Heart left ventricle (tissue), 16 donors: ENCODE measurements at regions not wholly inside any gene's neighbourhood (a gene's known extent, or its start where the extent isn't known, plus 50 kb on each side); places are given as distances from the start of the nearest gene placed in this dataset.

Experiments used
- ATAC-seq, 4 donors: fragments of 200-7000 bp; cut with Tn5 transposase; one replicate each; pipeline ENCODE4 v1.9.1; 2020 to 2022; ENCODE audit warnings: moderate library complexity in 4 of 4, mild to moderate bottlenecking in 3 of 4, moderate number of reproducible peaks in 1 of 4
- DNase-seq, 5 donors: peaks; one replicate each; pipeline ENCODE4 v3.0.0-alpha.2; 2020
- H3K27ac ChIP-seq, 12 donors: fragments of 200-600 bp; sonication (generic) in 4 of 12; one replicate each; pipeline versions ENCODE4 v1.5.0 to v1.8.0; 2016 to 2022; ENCODE audit warnings: mild to moderate bottlenecking in 2 of 12
- H3K27me3 ChIP-seq, 9 donors: fragments of 200-600 bp; sonication (generic) in 2 of 9; one replicate each; pipeline versions ENCODE4 v1.5.1 to v1.8.0; 2016 to 2022; ENCODE audit warnings: mild to moderate bottlenecking in 3 of 9
- H3K36me3 ChIP-seq, 9 donors: fragments of 200-600 bp; sonication (generic) in 2 of 9; one replicate each; pipeline versions ENCODE4 v1.5.0 to v1.8.0; 2018 to 2022; ENCODE audit warnings: mild to moderate bottlenecking in 2 of 9
- H3K4me1 ChIP-seq, 12 donors: fragments of 200-600 bp; sonication (generic) in 4 of 12; one replicate each; pipeline versions ENCODE4 v1.5.0 to v1.8.0; 2016 to 2022; ENCODE audit warnings: mild to moderate bottlenecking in 3 of 12
- H3K4me3 ChIP-seq, 12 donors: fragments of 200-600 bp; sonication (generic) in 4 of 12; one replicate each; pipeline versions ENCODE4 v1.5.0 to v1.8.0; 2017 to 2022; ENCODE audit warnings: mild to moderate bottlenecking in 9 of 12, moderate library complexity in 4 of 12
- H3K9me3 ChIP-seq, 12 donors: fragments of 200-600 bp; sonication (generic) in 4 of 12; one replicate each; pipeline versions ENCODE4 v1.5.0 to v1.8.0; 2016 to 2022; ENCODE audit warnings: mild to moderate bottlenecking in 1 of 12
- CTCF ChIP-seq, 12 donors: fragments of 200-600 bp; sonication (generic) in 4 of 12; IDR thresholded peaks; one replicate each; pipeline versions ENCODE4 v1.5.0 to v1.8.0; 2018 to 2022; ENCODE audit warnings: antibody characterized with exemption in 12 of 12, mild to moderate bottlenecking in 5 of 12
- POLR2A ChIP-seq, 2 donors: fragments of 450-650 bp; IDR thresholded peaks; one replicate each; pipeline ENCODE4 v1.6.1; 2017; ENCODE audit warnings: antibody characterized with exemption in 2 of 2, mild to moderate bottlenecking in 2 of 2, moderate library complexity in 2 of 2
- WGBS, 4 donors: extraction: QIAGEN DNeasy Blood & Tissue Kit in 2 of 4; methylation state at CpG; one replicate each; pipeline versions ENCODE4 v1.1.5 to v1.1.7; 2013 to 2018; 5-methylcytosine and 5-hydroxymethylcytosine counted together
- intact Hi-C, 10 donors: fragments of 100-400 bp; cut with DNase I; formaldehyde crosslinking; loops; one replicate each; pipeline versions ENCODE4 v1.11.1 to v1.14.2; 2022
- donor health status: ischemic (EF 13 %, LVEDD 7.1; RV severe dilation, severe dysfunction).
- donor health status: healthy with polysubstance abuse.
- donor health status: DM: no; HTN: yes; CAD: no.
- donor health status: DM: no; HTN: no; CAD: no.
- donor health status: ischemic (EF 25% LVEDD 6.9; RV normal size, moderate dysfunction).
- donor health status: ischemic (EF 25% LVEDD 5.7; RV mildly dilated, moderate dysfunction).
- donor health status: healthy.
- donor health status: DM: yes; HTN: yes; CAD: no.
- donor health status: ischemic (EF 35%, LVEDD 5.7; RV mildly dilated, moderate dysfunction).
- donor health status: nonischemic (EF 11% LVEDD 7.7; RV severe dilation, severe dysfunction).
- donor health status: DM: yes; HTN: yes; CAD: no.
- donor health status: PGD.
- donor health status: ischemic (EF 29% LVEDD 5.4; RV normal size, mild dysfunction).
- donor health status: nonischemic (EF 23%, LVEDD 6.1; RV moderate dilation, normal function).

- no peak for TF ChIP-seq POLR2A (IDR thresholded peaks at IDR 0.05)
- peak; percentile 52 to 87 (median 74) for TF ChIP-seq CTCF (IDR thresholded peaks at IDR 0.05)
- Histone ChIP-seq H3K27me3 (no peaks in the 10 kb centered on the region), H3K27ac (no peak overlapping the region), H3K4me3 (no peak overlapping the region), H3K4me1 (no peaks in the 10 kb centered on the region), H3K9me3 (no peaks in the 10 kb centered on the region), H3K36me3 (no peaks in the 10 kb centered on the region)
- DNase-seq (no peak), ATAC-seq (no peak)
- intact Hi-C loops = loop anchor here in 9 of 10 donors (5.0 to 10.0 kb wide), 7 partner anchors 141 to 1051 kb away; partner anchors contain the start of gene DDHD1 (in 2 of the 9)
- 50 to 54% (median 51%) methylated on average over 9 of the region's 9 CpGs for WGBS, 4 donors
Observed at GRCh38 chr14:53295985-53296582, 143.0 kb upstream of the DDHD1 start.

- Histone ChIP-seq H3K27me3 (no peaks in the 10 kb centered on the region), H3K27ac (no peak overlapping the region), H3K9me3 (no peaks in the 10 kb centered on the region), H3K36me3 (no peaks in the 10 kb centered on the region), H3K4me3 (no peak overlapping the region), H3K4me1 (no peaks in the 10 kb centered on the region)
- intact Hi-C loops = loop anchor here in 9 of 10 donors (5.0 to 10.0 kb wide), 7 partner anchors 141 to 1052 kb away; partner anchors contain the start of gene DDHD1 (in 2 of the 9)
- ATAC-seq (no peak), DNase-seq (no peak)
- WGBS, 4 donors = 80 to 88% (median 85%) methylated on average over 4 of the region's 4 CpGs
- no peak for TF ChIP-seq CTCF (IDR thresholded peaks at IDR 0.05)
- no peak for TF ChIP-seq POLR2A (IDR thresholded peaks at IDR 0.05)
Observed at GRCh38 chr14:53295372-53295771, 142.2 kb upstream of the DDHD1 start.

GRCh38 chr14:53286301-53286700 is 133.2 kb upstream of the DDHD1 start:
- ATAC-seq (no peak), DNase-seq (no peak)
- Histone ChIP-seq H3K4me1 (no peaks in the 10 kb centered on the region), H3K4me3 (no peak overlapping the region), H3K27me3 (no peaks in the 10 kb centered on the region), H3K36me3 (no peaks in the 10 kb centered on the region), H3K27ac (no peak overlapping the region), H3K9me3 (peaks cover 0 to 16% (median 8%) of the 10 kb centered on the region in 12 donors)
- TF ChIP-seq POLR2A (IDR thresholded peaks at IDR 0.05) = no peak
- TF ChIP-seq CTCF (IDR thresholded peaks at IDR 0.05) = no peak
- intact Hi-C loops = loop anchor here in 1 of 10 donors (10.0 kb wide), 1 partner anchor 72 kb away; no protein-coding TSS in a partner anchor

- no peaks in the 10 kb centered on the region for H3K4me1 ChIP-seq
- WGBS, 4 donors = 71 to 74% (median 73%) methylated on average over 4 of the region's 4 CpGs
- intact Hi-C loops = loop anchor here in 1 of 10 donors (10.0 kb wide), 1 partner anchor 71 kb away; no protein-coding TSS in a partner anchor
- H3K4me3 ChIP-seq = no peak overlapping the region
- H3K9me3 ChIP-seq = peaks cover 0 to 21% (median 12%) of the 10 kb centered on the region in 12 donors
- H3K36me3 ChIP-seq = no peaks in the 10 kb centered on the region
- DNase-seq (no peak), ATAC-seq (no peak)
- TF ChIP-seq POLR2A (IDR thresholded peaks at IDR 0.05) (no peak), CTCF (IDR thresholded peaks at IDR 0.05) (no peak)
- no peak overlapping the region for H3K27ac ChIP-seq
- no peaks in the 10 kb centered on the region for H3K27me3 ChIP-seq
Observed at GRCh38 chr14:53285821-53286220, 132.7 kb upstream of the DDHD1 start.
